HG03139 (cell line): ENCODE measurements at regions not wholly inside any gene's neighbourhood (a gene's known extent, or its start where the extent isn't known, plus 50 kb on each side); places are given as distances from the start of the nearest gene placed in this dataset.

Experiments used
- ATAC-seq: cut with Tn5 transposase; IDR thresholded peaks from one replicate; pipeline ENCODE4 v1.9.1; 2021; ENCODE audit not compliant: unreplicated experiment

DNA sequence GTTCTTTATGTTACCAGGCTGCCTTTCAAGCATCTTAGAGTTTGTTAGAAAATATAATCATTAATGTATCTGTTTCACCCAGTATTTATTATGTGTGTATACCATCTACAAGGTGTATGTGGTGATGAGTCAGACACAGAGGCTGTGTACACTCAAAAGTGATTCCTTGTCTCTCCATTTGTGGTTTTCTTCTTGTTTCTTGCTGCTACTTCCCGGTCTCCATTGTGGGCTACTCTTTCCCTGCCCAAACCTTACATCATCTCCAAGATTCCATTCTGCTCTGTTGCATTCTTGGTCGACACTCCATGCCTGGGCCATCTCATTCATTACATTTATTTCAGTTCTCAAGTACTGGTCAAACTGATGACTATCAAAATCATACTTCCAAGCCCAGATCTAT lies 182.2 kb upstream of the STXBP5 start:
- ATAC-seq, result no peak

DNA sequence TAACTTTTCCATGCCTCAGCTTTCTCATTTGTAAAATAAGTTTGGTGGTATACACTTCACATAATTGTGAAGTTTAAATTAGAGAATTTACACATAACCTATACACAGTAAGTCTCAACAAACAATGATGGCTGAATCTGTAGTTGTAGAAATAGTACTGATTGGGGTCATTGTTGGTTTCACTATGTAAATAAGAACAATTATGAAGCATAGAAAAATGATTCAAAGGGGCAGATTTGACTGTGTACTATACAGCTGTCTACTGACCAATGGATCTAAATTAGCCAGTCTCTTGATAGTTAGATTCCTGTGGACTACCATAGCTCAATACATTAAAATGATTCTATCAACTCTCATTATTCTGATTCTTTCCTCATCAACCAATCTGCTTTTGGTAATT lies 181.1 kb upstream of the STXBP5 start:
- ATAC-seq, result no peak

DNA sequence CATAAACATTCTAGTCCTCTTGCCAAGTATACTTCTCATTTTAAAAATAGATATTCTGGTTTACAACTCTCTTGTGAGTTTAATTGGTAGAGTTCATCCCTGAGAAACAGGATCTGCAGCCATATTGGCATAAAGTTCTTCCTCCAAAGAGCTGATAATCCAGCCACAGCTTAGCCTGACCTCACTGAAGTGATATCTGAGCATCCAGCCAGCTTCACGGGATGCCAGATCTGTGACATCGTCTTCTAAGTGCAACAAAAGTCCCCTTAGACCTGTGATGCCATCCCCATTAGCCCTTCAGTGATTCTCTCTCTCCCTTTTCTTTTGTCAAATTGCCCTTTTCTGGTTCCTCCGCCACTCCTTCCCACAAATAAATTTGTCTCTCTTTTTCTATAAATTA lies 180.6 kb upstream of the STXBP5 start:
- no peak for ATAC-seq

DNA sequence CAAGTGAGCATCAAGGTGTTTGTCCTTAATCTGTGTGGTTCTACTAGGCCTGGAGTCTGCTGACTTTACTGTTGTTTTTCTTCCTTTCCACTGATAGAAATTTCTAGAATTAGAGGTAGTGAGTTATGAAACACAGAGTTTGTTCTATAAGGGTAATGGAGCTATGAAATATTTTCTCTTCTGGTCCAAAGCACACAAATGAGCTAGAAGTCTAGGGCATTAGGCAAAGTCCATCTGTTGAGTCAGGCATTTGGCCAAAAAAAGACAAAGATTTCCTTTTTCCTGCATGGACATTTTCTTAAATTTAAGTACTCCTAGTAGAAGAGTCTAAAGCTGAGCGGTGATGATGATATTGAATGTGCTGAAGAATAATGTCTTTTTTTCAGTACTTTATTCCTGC lies 174.3 kb upstream of the STXBP5 start:
- no peak for ATAC-seq

DNA sequence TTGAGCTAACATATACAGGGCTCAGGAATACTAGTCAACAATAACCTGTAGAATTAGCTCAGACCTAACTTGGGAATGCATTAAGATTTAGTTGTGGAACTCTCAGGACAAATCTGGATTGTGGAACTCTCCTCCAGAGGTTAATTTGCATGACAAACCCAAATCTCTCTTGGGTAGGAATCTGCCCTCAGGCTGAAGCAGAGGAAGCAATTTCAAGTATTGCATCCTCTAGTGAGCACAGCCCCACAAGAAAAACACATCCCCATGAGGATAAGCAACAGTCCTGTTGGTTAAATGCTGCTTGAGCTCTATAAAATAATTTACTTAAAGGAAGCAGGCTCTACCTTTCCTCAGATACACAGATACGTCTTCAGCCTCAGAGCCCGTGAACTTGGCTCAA lies 170.9 kb upstream of the STXBP5 start:
- ATAC-seq, result no peak

DNA sequence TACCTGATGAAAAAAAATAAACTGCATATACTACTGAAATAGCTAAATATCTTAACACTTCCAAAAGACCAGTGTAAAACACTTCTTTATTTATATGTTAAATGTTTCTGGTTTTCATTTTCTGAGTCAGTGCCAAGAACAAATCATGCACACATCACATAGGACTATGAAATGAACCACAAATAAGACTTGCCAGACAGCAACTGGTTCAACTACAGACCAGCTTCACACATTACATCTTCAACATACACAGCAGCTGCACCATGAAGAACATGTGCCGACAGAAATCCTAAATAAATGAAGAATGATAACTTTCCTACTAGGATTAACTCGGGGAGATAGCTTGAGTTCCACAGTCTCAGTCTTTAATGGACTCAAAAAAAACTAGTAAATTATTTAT lies 168.3 kb upstream of the STXBP5 start:
- no peak for ATAC-seq

DNA sequence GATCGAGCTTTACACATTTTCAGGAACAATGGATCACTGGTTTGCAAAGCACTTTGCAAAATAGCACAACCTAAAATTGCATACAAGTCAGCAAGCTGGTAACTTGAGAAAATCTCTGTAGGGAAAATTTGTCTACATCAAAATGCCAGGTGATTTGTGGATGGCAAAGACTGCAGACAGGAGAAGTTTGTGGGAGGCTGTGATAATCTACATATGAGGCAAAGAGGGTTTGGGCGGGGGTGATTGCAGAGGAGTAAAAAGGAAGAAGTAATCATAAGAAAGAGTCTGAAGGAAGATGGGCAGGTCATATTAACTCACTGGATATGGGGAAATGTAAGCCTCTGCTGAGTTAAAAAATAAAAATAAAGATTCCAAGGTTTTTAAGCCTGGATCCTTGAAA lies 166.3 kb upstream of the STXBP5 start:
- no peak for ATAC-seq

DNA sequence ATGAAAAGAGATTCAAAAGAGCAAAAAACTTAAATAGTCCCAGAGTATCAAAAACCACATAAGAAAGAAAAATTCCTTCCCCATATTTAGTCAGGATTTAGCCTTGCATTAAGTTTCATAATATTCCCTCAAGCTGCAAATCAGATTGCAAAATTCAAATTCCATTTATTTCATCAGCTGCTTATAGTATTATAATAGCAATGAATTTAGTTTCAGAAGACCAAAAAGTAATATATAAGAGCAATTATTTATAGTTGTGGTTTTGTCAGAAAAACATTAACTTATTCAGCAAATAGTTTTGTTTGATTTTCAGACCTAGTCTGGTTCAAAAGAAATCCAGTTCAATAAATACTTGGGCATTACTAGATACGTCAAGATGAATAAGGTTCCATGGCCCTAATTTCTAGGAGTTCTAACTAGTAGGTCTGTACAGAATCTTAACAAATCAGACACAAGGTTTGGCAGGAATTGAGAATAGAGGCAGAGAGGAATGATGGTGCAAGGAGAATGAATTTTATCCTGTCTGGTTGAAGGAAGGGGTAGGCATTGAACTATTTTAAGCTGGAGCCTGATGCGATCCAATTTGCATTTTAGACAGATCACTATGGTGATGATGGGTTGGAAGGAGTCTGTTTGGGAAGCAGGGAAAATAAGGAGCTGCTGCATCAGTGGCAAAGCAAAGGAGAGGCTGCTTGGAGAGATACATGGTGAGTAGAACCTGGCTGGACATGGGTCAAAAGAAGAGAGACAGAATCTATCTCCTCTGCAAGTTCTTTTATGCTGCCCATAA lies 163.9 kb upstream of the STXBP5 start:
- no peak for ATAC-seq

DNA sequence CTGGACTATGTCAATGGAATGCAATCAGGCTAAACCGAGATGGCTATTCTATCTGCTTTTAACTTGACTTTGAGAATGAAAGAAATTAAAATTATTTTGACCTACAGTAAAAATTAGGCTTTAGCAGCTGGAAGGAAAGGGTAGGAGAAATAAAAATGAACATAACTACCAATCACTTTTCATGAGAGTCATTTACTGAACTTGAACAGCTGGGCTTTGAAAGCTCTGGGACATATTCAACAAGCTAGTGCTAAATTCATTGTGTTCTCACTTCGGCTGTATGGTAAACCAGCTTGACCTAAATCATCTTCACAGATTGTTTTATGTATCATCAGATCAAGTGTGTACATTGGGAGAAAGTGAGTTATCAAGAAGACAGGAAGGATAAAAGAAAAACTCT lies 161.5 kb upstream of the STXBP5 start:
- no peak for ATAC-seq

DNA sequence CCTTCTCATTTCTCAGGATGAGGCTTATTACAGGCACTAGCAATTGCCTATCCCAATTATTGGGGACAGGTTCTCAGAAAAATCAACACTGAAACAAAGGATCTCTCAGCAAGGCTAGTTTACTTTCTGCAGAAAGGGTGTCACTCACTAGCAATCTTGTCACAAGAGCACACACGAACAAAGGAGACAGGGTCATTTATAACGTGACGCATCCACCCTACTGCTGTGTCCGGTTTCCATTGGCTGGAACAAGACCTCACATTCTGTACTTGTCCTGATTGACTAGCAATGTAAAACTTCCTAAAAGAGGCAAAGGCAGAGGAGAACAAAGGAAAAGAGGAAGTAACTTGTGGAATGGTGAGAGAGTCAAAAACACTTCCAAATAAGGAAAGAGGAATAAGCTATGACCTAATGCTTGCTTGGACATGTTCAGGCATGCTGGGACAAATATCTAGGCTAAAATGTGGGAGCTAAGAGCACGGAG lies 160.2 kb upstream of the STXBP5 start:
- no peak for ATAC-seq

DNA sequence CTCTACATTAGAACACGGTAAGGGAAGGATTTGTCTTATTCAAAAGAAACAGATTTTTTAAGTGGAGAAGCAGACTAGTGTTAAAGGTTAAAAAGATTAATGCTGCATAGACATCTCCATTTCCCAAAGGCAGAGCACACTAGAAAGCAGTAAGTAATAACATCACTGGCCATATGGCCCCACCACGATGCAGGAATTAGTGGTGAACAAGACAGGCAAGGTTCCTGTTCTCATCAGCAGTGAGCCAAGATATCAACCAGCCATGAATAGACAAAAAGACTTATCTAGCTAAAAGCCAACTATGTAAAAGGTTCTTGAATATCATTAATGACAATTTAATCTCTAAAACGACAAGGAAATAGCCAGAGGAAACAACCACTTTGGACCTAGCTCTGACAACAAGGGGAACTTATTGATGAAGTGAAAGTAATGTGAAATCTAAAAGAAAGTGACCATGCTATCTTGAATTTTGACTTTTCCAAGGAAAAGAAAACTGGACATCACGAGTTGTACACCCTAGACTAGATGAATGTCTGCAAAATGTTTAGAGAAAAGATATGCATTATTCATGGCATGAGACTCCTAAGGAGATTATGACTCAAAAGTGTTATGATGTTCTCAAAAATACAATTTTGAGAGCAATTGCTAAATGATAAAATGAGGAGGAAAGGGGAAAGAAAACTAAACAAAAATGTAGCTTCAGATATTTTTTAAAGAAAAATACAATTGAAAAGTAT lies 157.9 kb upstream of the STXBP5 start:
- no peak for ATAC-seq

DNA sequence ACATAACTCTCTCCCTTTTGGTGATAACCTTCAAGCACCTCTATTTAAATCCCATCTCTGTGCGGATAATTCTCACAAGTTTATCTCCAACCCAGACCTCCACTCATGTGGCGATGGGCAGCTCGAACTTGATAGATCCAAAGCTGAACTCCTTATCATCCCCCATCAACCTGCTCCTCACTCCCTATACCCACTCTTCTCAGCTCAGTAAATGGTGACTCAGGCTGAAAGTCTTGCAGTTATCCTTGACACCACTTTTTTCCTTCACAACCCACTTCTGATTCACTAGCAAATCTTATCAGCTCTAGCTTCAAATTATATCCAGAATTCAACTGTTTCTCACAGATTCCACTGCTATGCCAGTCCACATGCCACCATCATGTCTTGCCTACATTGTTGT lies 155.3 kb upstream of the STXBP5 start:
- no peak for ATAC-seq

DNA sequence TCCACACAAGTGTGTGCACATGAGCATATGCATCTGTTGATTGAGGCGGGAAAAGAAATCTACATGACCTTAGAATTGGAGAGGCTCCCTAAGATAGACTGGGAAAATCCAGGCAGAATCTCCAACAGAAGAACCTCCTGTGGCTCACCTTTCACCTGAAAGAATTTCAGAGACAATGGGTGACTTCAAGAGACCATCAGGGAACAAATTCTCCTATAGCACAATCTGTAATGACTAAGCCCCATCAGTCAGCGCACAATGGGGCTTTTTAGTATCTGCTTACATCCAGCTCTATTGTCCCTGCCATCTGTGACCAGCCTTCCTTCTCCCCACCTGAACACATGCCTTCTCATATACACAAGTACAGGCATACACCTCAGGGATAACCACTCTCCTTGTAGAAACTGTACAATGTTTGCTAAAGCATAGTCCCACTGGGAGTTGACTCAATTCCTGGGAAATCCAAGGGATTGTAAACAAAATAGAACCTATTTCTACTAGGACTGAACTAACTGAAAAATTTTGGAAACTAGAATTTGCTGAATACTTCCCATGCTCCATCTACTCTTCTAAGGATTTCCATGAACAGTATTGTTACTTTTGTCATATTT lies 150.8 kb upstream of the STXBP5 start:
- no peak for ATAC-seq

DNA sequence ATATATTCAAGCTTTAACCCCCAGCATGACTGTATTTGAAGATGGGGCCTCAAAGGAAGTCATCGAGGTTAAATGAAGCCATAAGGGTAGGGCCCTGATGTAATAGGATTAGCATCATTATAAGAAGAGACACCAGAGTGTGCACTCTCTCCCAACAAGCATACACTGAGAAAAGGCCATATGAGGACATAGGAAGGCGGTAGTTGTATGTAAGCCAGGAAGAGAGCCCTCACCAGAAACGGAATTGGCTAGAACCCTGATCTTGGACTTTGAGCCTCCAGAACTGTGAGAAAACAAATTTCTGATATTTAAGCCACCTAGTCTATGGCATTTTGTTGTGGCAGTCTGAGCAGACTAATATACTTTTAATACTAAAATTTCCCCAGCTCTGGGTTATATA lies 150.1 kb upstream of the STXBP5 start:
- ATAC-seq, result no peak

DNA sequence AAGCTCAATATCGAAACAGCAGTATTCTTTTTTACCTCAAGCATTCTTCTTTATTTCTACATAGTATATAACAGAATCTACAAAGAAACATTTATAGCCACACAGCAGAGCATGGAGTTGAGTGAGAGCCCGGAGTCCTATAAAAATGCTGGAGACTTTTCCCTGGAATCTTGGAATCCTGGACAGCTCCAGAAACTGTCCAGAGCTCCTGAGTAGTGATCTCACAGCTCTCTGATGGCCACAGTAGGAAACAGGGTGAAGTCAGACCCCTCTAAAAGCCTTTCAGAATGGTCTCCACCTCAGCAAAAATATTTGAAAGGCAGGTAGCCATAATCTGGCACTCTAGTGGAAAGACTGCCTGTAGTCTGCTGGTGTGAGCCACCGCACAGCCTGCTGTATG lies 149.3 kb upstream of the STXBP5 start:
- no peak for ATAC-seq

DNA sequence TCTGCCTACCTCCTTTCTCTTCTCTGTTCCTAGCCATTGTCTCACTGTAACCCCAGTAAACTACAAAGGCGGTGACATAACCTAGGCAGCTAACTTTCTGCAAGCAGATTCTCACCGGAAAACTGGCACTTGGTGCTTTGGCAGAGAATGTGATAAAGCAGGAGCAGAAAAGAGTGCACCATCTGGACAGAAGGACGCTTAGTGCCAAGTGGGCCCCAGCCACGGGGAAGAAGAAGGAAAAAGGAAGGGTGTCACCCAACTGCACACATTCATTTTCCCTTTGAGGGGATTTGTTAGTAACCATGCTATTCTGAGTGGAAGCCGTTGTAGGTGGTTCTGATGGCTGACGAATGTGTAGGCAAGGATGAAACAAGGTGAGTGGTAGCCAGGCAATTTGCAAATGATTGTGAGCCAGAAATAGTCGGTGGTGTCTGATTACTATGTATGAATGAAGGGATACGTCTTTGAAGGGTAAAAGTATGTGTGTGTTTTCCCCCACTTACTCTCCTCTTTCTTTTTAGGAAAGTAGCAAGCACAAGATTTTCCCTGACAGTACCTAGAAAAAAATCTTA lies 148.3 kb upstream of the STXBP5 start:
- ATAC-seq, result no peak

DNA sequence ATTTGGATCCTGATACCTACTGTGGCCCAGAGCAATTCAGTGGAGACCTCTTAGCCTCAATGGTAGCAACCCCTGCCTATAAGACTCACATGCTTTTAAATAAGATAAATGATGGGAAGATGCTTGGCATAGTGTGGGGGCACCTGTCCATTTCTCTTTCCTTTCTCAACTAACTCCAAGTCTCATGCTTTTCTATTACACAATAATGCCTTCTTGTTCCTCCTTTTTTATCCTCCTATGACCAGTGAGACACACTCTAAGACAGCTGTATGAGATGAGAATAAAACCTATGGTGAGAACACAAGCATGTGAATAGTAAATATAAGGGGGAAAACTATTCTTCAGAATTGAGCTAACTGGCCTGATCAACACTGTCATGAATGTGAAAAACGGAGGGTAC lies 147.0 kb upstream of the STXBP5 start:
- no peak for ATAC-seq

DNA sequence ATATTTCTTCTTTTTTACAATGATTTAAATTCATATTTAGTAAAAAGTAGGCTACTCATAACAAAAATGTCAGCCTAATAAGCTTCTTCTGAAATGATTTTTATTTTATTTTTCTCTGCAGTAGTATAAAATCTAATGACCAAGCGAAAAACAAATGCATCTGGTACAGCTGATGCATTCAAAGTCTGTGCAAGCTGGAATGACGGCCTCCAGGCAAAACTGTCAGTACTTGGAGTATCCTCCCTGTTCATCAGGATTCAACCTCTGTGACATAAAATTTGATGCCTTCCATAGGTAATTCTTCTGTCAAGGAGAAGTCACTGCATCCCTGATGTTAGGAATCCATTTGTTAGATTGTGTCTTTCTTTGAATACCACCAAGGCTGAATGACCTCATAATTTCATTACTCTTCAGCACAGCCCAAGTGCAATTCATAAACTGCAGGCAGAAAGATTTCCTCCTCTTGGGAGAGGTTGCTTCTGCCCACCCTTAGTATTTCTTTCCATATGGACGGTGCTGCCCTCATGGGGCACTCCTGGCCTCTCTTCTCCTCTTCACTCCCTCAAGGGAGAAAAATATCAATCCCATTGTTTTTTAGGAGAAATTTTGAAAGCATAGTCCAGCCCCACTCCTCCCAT lies 146.4 kb upstream of the STXBP5 start:
- ATAC-seq, result no peak

DNA sequence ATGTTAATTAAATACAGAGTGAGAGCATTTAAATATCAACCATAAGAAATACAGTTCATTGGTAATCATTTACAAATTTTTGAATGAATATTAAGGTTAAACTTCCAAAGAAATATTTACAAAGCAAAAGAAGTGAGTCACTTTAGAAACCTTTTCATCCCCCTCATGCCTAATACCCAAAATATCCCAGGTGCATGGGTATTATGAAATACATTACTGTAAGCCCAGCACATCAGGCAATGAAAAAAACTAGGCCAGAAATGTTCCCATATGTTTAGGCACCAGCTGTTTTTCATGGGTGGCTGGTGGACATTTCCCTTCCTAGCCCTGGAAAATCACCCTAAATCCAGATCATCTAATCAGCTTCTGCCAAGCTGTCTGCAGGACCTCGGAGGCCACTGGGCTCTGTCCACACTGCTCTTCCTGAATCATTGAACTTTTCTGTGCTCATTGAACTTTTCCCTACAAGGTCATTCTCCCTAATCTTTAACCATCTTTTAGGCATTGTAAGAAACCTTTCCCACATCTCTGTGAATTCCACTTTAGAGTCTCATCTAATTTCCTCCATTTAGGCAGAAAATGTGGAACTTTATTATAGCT lies 145.3 kb upstream of the STXBP5 start:
- no peak for ATAC-seq

DNA sequence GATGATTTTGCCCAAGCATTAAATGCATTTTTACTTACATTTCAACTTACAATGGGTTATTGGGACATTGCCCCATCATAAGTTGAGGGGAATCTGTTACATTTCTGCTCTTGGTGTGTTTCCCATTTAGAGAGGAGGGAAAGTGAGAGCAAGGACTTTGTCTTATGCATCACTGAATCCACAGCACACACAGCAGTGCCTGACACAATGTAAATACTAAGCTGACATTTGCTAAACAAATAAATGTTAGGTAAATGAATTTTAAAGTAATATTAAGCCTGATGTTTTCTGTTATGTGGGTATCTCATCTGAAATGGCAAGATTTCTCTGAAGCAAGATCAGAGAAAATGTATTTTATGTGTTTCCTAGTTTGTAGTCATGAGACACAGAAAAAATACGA lies 143.6 kb upstream of the STXBP5 start:
- no peak for ATAC-seq

DNA sequence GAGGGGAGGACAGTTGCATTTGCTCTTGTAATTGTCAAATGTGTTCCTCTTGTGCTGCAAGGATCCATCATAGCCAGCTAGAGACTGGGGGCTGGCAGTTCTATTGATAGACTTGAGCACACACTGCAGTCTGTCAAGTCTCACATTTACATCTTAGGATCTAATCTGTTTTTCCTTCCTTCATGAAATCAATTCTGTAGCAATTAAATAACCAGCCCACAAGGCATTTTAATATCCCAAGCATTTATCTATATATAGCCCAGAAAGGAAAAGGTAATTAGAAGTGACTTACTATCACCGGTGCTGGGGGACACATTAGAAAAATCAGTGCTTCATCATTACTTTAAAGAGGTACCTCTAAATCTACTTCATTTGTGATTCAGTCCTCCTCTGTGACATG lies 143.0 kb upstream of the STXBP5 start:
- ATAC-seq, result no peak
